LoVo (cell line): ENCODE measurements at regions not wholly inside any gene's neighbourhood (a gene's known extent, or its start where the extent isn't known, plus 50 kb on each side); places are given as distances from the start of the nearest gene placed in this dataset.
"Not testable (repeated sequence)": the region's sequence is repeated elsewhere in the genome, so short reads cannot be mapped to it uniquely, and the experiment has no call there.

Experiments
- DNase-seq: peaks from one replicate; pipeline ENCODE4 v3.0.0-alpha.2; 2016; ENCODE audit warnings: low spot score

- DNase-seq, result not testable (repeated sequence)
These were observed 246.9 kb upstream of the KCNH7 start for GRCh38 chr2:163085366-163086024.

DNA sequence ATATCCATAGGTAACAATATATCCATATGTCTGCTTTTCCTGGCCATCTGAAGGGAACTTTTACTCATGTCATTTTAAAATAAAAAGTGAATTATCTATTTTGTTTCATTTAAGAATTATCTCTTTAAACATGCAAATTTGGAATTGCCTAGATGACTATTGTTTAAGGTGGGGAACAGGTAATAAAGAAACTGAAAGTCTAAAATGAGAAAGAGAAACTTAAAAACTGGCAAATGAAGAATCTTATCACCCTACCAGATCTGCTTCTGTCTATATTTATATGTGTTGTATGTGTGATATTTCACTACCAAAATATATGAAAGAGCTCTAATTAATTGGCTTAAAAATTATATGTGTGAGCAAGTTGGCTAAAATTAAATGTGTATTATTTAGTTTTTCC is 243.2 kb upstream of the KCNH7 start:
- no peak for DNase-seq

DNA sequence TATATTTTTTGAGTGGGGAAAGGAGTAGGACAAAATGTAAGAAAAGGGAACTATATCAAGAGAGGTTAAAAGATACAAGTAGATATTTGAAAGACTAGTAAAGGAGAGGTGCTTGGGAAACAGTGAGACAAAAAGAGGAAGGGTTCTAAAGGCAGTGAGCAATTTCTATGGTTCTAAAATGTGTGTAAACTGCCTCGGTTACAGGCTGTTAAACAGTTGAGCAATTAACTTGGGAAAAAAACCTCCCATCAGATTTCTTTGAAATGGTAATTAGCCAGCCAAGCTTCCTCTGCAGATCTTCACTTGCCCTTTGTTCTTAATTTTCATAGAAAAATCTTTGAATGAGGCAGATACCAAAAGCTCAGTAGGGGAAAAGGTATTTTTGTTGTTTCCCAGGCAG is 238.7 kb upstream of the KCNH7 start:
- DNase-seq, result no peak

DNA sequence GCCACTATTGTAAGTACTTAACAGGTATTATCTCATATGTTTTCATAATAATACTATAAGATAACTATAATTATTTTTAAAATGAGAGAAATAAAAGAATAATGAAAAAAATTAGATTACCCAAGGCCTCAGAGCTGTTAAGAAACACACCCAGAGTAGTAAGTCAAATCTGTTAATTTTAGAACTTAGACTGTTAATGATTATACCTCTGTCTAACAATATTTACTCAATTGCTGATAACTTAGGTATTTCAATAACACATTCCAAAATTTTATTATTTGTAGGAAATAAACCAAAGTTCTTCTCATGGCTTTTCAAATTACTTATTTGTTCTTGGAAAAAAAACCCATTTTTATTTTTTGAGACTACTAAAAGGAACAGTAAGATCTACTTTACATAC is 227.5 kb upstream of the KCNH7 start:
- no peak for DNase-seq

DNA sequence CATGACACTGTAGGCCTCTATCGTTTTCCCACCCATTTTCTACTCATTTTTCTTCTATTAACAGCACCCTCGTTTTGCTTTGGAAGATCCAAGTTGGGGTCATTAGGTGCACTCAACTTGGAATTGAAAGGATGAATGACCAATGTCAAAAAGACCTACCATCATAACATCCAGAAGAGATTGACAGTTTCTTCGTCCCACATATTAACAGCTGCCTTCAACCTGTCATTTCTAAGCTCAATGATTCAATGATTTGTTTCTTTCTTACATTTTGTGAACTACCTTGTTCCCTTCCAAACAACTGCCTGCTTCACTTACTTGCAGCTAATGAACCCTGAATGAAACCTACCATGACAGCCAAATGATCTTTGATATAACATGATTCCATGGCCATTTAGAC is 224.0 kb upstream of the KCNH7 start:
- no peak for DNase-seq

GRCh38 chr2:163046615-163047014 is 208.0 kb upstream of the KCNH7 start:
- DNase-seq, result no peak

GRCh38 chr2:163045830-163046229 is 207.3 kb upstream of the KCNH7 start:
- no peak for DNase-seq

DNA sequence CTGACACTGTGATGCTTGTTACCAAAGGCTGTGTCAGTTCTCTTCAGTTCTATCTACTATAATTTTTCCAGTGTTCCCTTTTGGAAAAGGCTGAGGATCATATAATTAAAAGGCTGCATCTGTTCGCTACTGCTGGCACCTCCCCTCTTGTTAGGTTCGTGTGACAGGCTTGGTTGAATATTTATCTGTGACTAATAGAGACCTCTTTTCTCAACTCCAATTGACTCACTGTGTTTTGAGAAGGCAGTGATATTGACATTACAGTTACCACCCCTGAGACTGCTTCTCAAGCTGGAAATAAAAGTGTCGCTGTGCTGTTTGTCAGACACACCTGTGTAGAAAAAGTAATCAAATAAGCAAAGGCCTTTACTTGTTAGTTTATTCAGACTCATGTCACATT is 205.5 kb upstream of the KCNH7 start:
- DNase-seq, result no peak

DNA sequence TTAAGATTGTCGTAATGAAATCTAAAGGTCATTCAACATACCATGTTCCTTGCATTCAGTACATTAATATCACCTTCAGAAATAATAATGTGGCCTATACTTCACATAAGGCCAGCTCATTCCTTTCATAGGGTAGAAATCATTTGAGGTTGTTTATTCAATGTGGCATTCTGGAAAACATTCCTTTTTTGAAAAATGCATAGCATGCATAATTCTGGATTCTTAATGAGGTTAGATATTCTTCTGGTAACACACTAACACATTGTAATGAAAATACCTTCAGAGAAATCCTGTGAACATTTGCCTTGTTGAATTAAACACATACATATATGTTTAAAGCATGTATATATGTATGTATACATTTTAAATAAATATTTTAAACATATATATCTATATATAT is 204.6 kb upstream of the KCNH7 start:
- no peak for DNase-seq

DNA sequence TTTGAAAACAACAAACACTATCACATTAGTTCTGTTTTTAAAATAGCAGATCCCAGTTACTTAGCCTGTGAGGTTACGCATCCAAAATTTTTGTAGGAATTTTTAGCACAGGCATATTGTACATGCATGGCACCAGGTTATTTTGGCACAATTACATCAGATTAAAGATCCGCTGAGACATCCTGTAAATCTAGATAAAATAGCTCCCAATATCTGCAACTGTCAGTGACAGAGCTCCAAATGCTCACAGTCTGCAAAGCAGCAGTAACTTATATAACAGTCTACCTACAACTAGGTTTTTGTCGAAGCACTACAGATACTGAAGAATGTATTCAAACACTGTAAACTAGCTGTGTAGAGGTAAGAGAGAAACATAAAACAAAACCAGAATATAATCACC is 200.7 kb upstream of the KCNH7 start:
- DNase-seq, result no peak

DNA sequence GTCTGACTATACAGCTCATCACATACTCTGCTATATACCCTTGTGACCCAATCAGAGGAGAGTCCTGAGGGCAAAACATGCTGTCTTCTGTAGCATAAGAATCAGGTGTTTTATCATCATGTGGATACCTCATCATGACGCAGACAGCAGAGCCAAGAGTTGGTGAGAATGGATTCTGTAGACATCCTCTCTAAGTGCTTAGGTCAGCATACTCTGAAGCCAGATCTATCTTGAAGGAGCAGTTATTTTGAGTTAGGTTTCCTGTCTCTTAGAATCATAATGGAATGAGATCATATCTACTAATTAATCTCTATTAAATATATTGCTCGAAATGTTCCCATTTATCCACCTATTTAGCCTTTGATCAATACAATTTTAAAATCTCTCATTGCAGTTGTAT is 190.2 kb upstream of the KCNH7 start:
- no peak for DNase-seq

GRCh38 chr2:163026136-163026775 is 187.7 kb upstream of the KCNH7 start:
- not testable (repeated sequence) for DNase-seq

GRCh38 chr2:163016882-163017281 is 178.3 kb upstream of the KCNH7 start:
- DNase-seq, result not testable (repeated sequence)

DNA sequence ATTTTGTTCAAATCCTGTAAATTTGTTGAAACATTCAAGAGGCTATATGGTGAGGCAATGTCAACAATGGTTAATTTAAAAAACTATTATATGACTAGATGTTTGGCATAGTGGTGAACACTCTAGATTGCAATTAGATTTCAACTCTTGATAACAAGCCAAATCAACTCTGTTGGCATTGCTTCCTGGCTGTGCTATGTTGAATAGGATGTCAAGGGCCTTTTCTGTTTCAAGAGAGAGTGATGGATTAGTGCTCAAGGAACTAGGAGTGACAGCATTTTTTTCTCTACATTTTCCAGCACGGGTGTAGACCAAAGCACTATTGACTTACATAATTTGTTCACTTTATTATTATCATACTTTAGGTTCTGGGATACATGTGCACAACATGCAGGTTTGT is 172.4 kb upstream of the KCNH7 start:
- no peak for DNase-seq

DNA sequence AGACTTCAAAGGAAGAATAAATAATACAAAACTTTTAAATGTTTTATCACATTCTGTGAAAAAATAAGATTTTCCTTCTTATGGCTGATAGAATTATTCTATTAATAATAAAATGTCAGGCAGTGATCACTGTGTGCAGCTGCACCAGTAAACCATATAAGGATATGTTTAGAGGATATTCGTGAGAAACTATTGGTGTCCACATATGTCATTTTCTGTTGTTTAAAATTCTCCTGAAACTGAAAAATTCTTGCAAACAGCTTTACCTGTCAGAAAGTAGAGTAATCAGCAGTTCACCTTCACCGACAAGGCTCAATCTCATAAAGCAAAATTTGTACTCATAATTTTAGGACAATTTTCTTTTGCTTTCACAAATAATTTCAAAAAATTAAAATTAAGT is 170.1 kb upstream of the KCNH7 start:
- DNase-seq, result no peak

DNA sequence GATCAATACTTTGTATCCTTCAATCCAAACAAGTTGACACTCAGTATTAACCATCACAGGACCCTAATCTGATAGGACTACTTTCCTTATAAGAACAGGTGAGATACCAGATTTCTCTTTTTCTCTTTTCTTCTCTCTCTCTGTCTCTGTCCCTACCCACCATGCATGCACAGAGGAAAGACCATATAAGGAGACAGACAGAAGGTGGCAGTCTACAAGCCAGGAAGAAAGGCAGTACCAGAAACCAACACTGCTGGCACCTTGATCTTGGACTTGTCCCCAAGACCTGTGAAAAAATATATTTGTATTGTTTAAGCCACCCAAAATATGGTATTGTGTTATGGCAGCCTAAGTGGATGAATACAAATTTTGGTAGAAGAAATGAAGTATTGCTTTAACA is 156.2 kb upstream of the KCNH7 start:
- DNase-seq, result no peak

DNA sequence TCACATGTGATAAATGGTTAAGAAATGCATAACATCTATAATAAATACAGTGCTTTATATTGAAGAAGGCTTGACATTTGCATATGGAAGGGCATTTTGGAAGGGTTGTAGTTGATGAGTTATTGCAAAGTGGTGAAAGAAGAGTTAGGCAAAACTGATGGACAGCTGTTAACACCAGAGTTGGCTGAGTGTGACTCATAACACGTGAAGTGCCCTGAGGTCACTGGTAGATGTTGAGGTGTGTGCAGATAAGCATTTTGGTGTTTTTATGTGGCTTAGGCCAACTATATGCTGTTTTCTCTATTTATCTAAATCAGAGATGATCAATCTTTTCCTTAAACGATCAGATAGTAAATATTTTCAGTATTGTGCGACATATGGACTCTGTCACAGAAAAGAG is 154.3 kb upstream of the KCNH7 start:
- no peak for DNase-seq

DNA sequence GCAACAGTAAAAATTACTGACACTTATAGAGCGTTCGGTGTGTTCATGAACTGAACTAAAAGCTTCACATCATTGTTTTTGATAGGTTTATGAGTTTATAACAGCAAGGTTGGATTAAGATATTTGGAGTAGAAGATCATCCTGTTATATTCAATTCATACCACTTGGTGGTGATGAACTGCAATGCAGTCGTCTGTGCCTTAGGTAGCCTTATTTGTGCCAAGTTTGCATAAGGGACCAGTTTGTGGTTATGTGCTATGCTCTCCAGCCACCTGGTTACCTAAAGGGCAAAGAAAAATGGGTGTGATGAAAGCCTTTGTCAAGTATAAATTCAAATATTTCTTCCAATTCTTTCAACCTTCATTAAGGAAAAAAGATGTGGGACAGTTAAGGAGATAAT is 150.9 kb upstream of the KCNH7 start:
- DNase-seq, result no peak

DNA sequence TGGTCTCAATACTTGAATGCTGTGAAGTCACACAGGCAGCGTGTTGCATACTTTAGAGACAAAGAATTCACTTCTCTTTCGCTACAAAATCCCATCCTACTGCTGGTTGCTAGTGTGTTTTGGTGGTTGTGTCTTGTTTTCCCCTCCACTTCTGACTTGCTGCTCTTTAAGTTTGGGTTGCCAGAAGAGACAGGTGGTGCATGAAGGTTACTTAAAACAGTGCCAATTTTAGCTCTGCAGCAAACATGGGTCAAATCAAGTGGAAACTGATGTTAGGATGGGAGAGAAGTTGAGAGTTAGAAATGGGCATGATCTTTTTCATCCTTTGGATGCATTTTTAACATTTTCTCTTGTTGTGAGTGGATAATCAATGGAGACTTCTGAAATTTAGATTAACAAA is 136.2 kb upstream of the KCNH7 start:
- DNase-seq, result no peak

DNA sequence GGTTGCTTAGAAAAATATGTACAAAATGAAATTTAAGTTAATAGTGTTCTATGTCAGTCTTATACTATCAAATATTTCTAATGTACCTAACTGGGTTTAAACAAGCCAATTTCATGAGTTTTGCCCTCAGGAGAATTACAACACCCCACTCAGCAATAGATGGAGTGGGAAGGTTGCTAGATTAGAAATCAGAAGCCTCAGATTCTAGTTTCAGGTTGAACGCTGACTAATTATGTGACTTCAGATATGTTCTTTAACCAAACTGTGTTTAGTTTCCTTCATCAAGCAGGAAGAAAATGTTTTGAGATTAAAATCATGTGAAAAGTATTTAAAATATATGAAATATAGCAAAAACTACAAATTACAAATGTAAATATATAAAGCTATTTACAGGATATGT is 133.8 kb upstream of the KCNH7 start:
- DNase-seq, result no peak

DNA sequence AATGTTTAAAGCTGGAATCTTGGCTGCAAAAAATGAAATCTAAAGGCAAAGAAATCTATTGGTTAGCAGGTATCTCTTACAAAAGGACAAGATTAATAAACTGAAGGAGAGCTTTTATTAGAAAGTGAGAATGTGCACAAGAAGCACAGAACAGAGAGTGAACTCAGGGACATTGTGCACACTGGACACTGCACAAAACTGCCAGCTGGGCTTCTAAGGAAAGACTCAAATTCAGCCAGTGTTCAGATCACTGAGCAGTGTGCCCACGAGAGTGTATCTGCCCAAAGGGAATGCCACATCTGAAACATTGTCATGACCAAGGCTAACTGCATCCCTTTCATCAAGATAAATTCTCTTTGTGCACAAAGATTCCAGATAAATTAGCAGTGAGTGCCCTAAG is 129.7 kb upstream of the KCNH7 start:
- no peak for DNase-seq

GRCh38 chr2:162967811-162968210 is 129.2 kb upstream of the KCNH7 start:
- DNase-seq, result no peak

DNA sequence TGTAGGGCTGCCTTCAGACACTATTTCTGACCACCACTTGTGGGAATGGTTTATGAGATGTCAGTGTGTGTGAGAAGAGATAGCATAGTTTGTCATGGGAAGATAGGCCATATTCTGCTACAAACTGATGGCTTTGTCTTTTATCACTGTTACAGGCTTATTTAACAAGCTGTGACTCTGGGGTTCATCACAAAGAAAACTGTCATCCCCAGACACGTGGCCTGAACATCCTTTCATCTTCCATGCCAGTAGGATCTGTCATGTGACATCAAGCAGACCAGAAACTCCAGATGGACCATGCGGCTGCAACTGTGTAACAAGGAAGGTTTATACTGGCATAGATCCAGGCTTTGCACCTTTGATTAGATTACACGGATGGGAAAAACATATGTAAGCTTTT is 128.6 kb upstream of the KCNH7 start:
- DNase-seq, result no peak

DNA sequence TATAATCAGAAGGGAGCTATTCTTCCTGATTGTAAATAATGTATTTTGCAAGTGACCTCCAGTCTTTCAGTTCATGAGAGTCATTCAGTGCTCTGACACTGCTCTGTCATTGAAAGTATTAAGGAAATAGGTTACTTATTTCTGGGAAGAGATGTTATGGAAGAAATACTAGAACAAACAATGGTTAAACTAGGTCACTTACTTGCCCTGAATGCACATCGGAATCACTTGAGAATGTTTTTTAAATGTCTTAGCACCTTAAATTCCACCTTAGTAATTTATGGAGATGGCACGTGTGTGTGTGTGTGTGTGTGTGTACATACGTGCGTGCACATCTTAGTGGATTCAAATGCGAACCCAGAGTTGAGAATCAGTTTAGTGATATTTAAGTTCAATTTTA is 126.6 kb upstream of the KCNH7 start:
- no peak for DNase-seq
